ENCODE measurements at regions not wholly inside any gene's neighbourhood (a gene's known extent, or its start where the extent isn't known, plus 50 kb on each side); places are given as distances from the start of the nearest gene placed in this dataset.
"Not testable (repeated sequence)": the region's sequence is repeated elsewhere in the genome, so short reads cannot be mapped to it uniquely, and the experiment has no call there.

- DNase-seq (ENCODE audit: low read depth in 1 of 2, low spot score in 1 of 2): no peak
These were observed 186.3 kb downstream of the TUBA3C start for GRCh38 chr13:18995259-18995873.

- DNase-seq (ENCODE audit: low read depth in 1 of 2, low spot score in 1 of 2): no peak
These were observed 187.6 kb downstream of the TUBA3C start for GRCh38 chr13:18993884-18994660.

GRCh38 chr13:18992791-18993190, 188.8 kb downstream of the TUBA3C start:
- no peak for DNase-seq (ENCODE audit: low read depth in 1 of 2, low spot score in 1 of 2)

GRCh38 chr13:18991060-18991459, 190.6 kb downstream of the TUBA3C start:
- DNase-seq (ENCODE audit: low read depth in 1 of 2, low spot score in 1 of 2): no peak

GRCh38 chr13:18978447-18978846, 203.2 kb downstream of the TUBA3C start:
- DNase-seq (ENCODE audit: low read depth in 1 of 2, low spot score in 1 of 2): no peak

- DNase-seq (ENCODE audit: low read depth in 1 of 2, low spot score in 1 of 2): no peak
These were observed 203.8 kb downstream of the TUBA3C start for GRCh38 chr13:18977857-18978256.

- no peak for DNase-seq (ENCODE audit: low read depth in 1 of 2, low spot score in 1 of 2)
These were observed 209.9 kb downstream of the TUBA3C start for GRCh38 chr13:18971576-18972219.

- DNase-seq (ENCODE audit: low read depth in 1 of 2, low spot score in 1 of 2): no peak
These were observed 216.2 kb downstream of the TUBA3C start for GRCh38 chr13:18965347-18965855.

GRCh38 chr13:18964942-18965341, 216.7 kb downstream of the TUBA3C start:
- no peak for DNase-seq (ENCODE audit: low read depth in 1 of 2, low spot score in 1 of 2)

GRCh38 chr13:18963684-18964083, 217.9 kb downstream of the TUBA3C start:
- not testable (repeated sequence) for DNase-seq (ENCODE audit: low read depth in 1 of 2, low spot score in 1 of 2)

- no peak for DNase-seq (ENCODE audit: low read depth in 1 of 2, low spot score in 1 of 2)
These were observed 219.4 kb downstream of the TUBA3C start for GRCh38 chr13:18962168-18962734.

- no peak for DNase-seq (ENCODE audit: low read depth in 1 of 2, low spot score in 1 of 2)
These were observed 220.1 kb downstream of the TUBA3C start for GRCh38 chr13:18961383-18962117.

- no peak for DNase-seq (ENCODE audit: low read depth in 1 of 2, low spot score in 1 of 2)
These were observed 220.9 kb downstream of the TUBA3C start for GRCh38 chr13:18960637-18961227.

GRCh38 chr13:18959996-18960395, 221.6 kb downstream of the TUBA3C start:
- no peak for DNase-seq (ENCODE audit: low read depth in 1 of 2, low spot score in 1 of 2)

- no peak for DNase-seq (ENCODE audit: low read depth in 1 of 2, low spot score in 1 of 2)
These were observed 222.4 kb downstream of the TUBA3C start for GRCh38 chr13:18959229-18959628.

- no peak for DNase-seq (ENCODE audit: low read depth in 1 of 2, low spot score in 1 of 2)
These were observed 225.0 kb downstream of the TUBA3C start for GRCh38 chr13:18956473-18957078.

GRCh38 chr13:18954254-18954653, 227.4 kb downstream of the TUBA3C start:
- DNase-seq (ENCODE audit: low read depth in 1 of 2, low spot score in 1 of 2): no peak

GRCh38 chr13:18953139-18953930, 228.3 kb downstream of the TUBA3C start:
- no peak for DNase-seq (ENCODE audit: low read depth in 1 of 2, low spot score in 1 of 2)

- DNase-seq (ENCODE audit: low read depth in 1 of 2, low spot score in 1 of 2): no peak
These were observed 229.2 kb downstream of the TUBA3C start for GRCh38 chr13:18952225-18953016.
